Putamen (tissue), 1 donor: ENCODE measurements at regions not wholly inside any gene's neighbourhood (a gene's known extent, or its start where the extent isn't known, plus 50 kb on each side); places are given as distances from the start of the nearest gene placed in this dataset.
"Not testable (repeated sequence)": the region's sequence is repeated elsewhere in the genome, so short reads cannot be mapped to it uniquely, and the experiment has no call there.

Experiments used
- DNase-seq: peaks from one replicate; pipeline ENCODE4 v3.0.0-alpha.2; 2016; ENCODE audit warnings: low spot score

GRCh38 chr15:66884661-66885237 is 180.7 kb upstream of the SMAD3 start:
- no peak for DNase-seq

- no peak for DNase-seq
Observed at GRCh38 chr15:66885281-66885915, 180.0 kb upstream of the SMAD3 start.

- DNase-seq = no peak
Observed at GRCh38 chr15:66886241-66886675, 179.1 kb upstream of the SMAD3 start.

GRCh38 chr15:66886686-66887273 is 178.6 kb upstream of the SMAD3 start:
- no peak for DNase-seq

- not testable (repeated sequence) for DNase-seq
Observed at GRCh38 chr15:66889298-66889697, 176.1 kb upstream of the SMAD3 start.

- no peak for DNase-seq
Observed at GRCh38 chr15:66891776-66892175, 173.6 kb upstream of the SMAD3 start.

- DNase-seq = no peak
Observed at GRCh38 chr15:66893294-66893693, 172.1 kb upstream of the SMAD3 start.

- no peak for DNase-seq
Observed at GRCh38 chr15:66894363-66894762, 171.0 kb upstream of the SMAD3 start.

- DNase-seq = no peak
Observed at GRCh38 chr15:66894986-66895780, 170.2 kb upstream of the SMAD3 start.

GRCh38 chr15:66895794-66896453 is 169.5 kb upstream of the SMAD3 start:
- DNase-seq = no peak

GRCh38 chr15:66896611-66897010 is 168.8 kb upstream of the SMAD3 start:
- DNase-seq = no peak

- no peak for DNase-seq
Observed at GRCh38 chr15:66897416-66897815, 168.0 kb upstream of the SMAD3 start.

GRCh38 chr15:66897971-66898370 is 167.4 kb upstream of the SMAD3 start:
- no peak for DNase-seq

GRCh38 chr15:66898656-66899386 is 166.6 kb upstream of the SMAD3 start:
- no peak for DNase-seq

GRCh38 chr15:66899555-66900350 is 165.6 kb upstream of the SMAD3 start:
- DNase-seq = no peak

- DNase-seq = no peak
Observed at GRCh38 chr15:66900586-66901310, 164.7 kb upstream of the SMAD3 start.

GRCh38 chr15:66901336-66902100 is 163.9 kb upstream of the SMAD3 start:
- DNase-seq = no peak

GRCh38 chr15:66905185-66905584 is 160.2 kb upstream of the SMAD3 start:
- no peak for DNase-seq

- no peak for DNase-seq
Observed at GRCh38 chr15:66905954-66906353, 159.4 kb upstream of the SMAD3 start.
